Right lung (tissue), 2 donors: ENCODE measurements at regions not wholly inside any gene's neighbourhood (a gene's known extent, or its start where the extent isn't known, plus 50 kb on each side); places are given as distances from the start of the nearest gene placed in this dataset.
A peak's percentile ranks its signal among the peaks of the same experiment; 100 is the strongest.
"Not testable (repeated sequence)": the region's sequence is repeated elsewhere in the genome, so short reads cannot be mapped to it uniquely, and the experiment has no call there.

Experiments
- DNase-seq, 2 donors: peaks; one replicate each; pipeline ENCODE4 v3.0.0-alpha.2; 2013

DNA sequence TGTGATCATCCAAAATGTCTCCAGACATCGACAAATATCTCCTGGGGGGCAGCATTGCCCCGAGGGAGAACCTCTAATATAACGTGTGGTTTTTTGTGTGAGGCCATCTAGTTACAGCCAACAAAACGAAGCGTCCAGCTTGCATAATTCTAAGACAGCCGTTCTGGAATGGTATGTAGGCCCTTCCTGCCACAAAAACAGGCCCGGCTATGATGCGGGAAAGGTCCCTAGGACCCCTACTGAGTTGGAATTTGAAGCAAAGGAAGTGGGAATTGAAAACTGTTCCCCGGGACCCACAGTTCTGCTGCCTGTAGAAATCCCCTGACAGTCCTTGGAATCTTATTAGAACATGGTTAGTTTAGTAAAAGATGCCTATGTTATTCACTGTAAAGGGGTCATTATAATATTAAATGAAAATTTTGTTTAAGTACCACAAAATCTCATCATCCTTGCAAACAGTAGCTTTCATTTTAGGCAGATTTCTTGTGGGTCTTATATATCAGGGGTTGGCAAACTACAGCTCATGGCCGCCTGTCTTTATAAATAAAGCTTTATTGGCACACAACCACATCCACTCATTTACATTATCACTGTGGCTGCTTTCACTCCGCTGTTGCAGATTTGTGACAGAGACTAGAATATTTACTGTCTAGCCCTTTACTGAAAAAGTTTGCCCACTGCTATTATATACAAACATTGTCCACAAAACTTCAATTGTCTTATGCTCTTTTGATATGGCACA, 70.7 kb downstream of the MSX2 start:
- DNase-seq: no peak

DNA sequence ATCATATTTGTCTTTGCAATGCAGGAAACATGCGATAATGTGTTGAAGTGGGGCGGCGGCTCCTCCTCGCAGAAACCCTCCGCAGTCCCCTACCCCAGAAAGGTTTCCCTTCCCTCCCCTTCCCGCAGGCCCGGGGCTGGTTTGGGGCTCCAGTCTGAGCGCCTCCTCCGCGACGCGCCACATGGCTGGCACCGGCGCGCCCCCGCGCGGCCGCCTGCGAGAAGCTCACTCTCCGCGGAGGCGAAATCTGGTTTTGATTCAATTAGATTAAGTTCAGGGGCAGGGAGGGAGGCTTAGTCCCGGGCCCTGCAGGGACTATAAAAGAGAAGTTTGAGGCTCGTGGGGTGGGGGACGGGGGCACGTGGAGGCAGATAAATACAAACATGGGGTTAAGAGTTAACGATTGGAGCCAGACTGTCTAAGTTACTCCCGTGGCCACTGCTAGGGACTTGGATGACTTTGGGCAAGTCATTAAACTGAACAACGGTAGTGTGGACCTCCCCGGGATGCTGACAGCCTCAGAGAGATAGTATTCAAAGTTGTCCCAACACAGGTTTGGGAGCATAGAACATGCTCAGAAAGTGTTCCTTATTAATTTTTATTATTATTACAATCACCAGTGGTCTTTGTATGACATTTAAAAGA, 69.4 kb downstream of the MSX2 start:
- peak; percentile 52 to 56 for DNase-seq

DNA sequence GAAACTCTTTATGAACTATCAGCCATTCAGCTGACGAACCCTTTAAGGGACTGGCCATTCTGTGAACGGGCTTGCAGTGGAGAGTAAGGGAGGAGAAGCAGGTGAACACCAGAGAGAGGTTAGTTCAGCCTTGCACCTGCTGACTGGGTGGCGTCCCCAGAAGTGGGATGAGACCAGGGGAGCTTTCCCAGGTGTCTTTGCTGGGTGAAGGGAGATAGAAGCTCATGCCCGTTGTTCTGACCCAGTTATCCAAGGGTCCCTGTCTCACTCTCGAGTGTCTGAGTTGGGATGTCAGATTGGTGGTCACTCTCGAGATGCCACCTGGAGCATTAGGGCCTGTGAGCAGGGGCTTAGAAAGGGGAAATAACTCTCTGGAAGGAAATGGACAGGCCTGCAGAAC, 68.7 kb downstream of the MSX2 start:
- DNase-seq: no peak

DNA sequence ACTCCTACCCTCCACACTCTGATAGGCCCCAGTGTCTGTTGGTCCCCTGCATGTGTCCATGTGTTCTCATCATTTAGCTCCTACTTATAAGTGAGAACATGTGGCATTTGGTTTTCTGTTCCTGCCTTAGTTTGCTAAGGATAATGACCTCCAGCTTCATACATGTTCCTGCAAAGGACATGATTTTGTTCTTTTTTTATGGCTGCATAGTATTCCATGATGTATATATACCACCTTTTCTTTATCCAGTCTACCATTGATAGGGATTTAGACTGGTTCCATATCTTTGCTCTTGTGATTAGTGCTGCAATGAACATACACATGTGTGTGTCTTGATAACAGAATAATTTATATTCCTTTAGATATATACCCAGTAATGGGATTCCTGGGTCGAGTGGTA, 67.9 kb downstream of the MSX2 start:
- DNase-seq: not testable (repeated sequence)

DNA sequence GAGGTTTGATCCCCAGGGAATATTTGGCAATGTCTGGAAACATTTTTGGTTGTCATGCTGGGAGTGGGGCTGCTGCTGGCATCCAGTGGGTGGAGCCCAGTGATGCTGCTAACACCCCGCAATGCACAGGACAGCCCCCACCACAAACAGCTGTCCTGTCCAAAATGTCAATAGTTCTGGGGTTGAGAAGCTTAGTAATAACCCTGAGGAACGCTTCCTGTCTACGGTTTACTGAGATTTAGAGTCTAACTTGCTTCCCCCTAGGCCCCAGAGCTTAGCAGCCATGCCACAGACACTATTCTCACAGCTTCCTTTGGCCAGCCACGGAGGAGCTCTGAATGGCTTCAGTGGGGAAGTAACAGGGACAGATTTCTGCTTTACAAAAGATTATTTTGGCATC, 66.5 kb downstream of the MSX2 start:
- DNase-seq: no peak

DNA sequence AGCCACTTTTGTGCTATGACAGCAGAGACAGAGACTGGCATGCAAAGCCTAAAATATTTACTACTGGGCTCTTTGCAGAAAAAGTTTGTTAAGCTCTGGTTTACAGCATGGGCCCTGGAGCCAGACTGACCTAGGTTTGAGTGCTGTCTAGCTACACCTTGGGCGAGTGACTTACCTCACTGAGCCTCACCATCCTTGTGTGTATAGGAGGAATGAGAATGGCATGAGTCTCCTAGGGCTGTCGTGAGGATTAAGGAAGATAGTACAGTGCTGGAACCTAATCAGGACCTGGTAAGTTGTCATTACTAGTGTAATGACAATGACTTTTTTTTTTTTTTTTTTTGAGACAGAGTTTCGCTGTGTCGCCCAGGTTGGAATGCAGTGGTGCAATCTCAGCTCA, 65.2 kb downstream of the MSX2 start:
- DNase-seq: no peak

DNA sequence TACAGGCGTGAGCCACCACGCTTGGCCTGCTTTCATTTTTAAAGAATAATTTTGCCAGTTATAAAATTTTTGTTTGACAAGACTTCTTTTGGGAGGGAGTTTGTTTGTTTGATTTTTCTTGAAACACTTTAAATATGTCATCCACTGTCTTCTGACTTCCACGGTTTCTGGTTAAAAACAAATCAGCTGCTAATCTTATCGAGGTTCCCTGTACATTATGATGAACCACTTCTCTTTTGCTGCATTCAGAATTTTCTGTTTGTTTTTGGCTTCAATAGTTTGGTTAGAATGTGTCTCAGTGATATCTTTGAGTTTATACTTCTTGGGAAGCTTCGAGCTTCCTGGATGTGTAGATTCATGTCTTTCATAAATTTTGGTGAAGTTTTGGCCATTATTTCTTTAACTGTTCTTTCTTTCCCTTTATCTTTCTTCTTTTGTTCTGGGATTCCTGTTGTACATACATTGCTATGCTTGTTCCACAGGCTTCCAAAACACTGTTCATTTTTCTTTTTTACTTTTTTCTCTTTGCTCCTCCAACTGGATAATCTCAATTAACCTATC, 60.8 kb downstream of the MSX2 start:
- no peak for DNase-seq
